DMS114 treated with DMSO at 0.1 percent for 48 hours (cell line): ENCODE measurements at regions not wholly inside any gene's neighbourhood (a gene's known extent, or its start where the extent isn't known, plus 50 kb on each side); places are given as distances from the start of the nearest gene placed in this dataset.

ENCODE experiments used
- DNase-seq: peaks from one replicate; lab custom pipeline; 2025; ENCODE audit not compliant: unreplicated experiment; lab: John Stamatoyannopoulos, UW

- DNase-seq, result no peak
These were observed 586.1 kb upstream of the CDH6 start for GRCh38 chr5:30607301-30607894.

DNA sequence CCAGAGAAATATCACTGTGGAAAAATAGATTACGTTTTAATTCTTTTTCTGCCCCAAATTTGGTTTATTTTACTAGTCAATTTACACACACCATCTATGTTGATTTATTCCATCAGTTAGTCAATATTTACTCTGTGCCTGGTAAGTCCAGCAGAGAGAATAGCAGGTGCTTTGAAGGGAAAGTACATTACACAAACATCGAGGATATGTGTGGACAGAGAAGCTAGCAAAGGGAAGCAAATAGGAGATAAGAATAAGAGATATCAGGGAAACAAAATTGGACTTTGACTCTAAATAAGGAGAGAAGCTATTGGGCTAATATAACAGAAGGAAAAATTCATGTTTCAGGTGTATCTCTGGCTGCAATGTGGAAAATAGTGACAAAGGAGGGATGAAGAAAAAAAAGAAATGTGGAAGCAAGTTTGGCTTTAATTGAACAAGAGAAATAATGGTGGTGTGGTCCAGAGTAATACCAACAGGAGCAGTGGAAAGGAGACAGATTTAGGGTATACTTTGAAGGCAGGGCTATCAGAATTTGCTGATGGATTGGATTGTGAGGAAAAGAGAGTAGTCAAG, 587.7 kb upstream of the CDH6 start:
- no peak for DNase-seq

DNA sequence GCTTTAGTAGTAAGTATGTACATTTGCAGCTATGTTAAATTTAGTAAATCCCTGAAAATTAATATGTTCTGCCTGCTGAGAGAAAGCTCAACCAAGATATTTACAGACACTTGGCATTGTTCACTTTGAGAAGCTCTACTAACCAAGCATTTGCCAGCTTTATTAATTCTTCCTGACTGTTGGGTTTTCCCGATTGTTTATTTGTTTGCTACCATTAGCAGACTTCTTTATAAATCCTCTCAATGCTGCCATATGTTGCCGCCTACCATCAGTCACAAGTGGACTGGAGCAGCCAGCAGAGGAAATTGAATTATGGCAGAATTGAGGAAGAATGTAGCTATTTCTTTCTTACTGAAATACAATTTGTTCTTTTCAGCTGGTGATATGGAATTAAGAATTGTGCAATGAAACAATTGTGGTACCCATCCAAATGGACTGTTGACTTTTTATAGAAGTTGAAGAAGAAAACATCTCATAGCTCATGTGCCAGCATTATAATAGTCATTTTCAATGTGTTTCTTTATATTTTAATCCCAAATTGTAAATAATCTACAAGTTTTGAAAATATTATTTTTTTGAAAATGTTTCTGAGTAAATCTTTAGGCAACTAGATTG, 588.7 kb upstream of the CDH6 start:
- no peak for DNase-seq

GRCh38 chr5:30600892-30601291, 592.6 kb upstream of the CDH6 start:
- DNase-seq, result no peak

- DNase-seq, result no peak
These were observed 596.9 kb upstream of the CDH6 start for GRCh38 chr5:30596495-30597064.

GRCh38 chr5:30594331-30594730, 599.2 kb upstream of the CDH6 start:
- DNase-seq, result no peak

- DNase-seq, result no peak
These were observed 600.7 kb upstream of the CDH6 start for GRCh38 chr5:30592833-30593232.

GRCh38 chr5:30581198-30581935, 612.1 kb upstream of the CDH6 start:
- DNase-seq, result no peak

DNA sequence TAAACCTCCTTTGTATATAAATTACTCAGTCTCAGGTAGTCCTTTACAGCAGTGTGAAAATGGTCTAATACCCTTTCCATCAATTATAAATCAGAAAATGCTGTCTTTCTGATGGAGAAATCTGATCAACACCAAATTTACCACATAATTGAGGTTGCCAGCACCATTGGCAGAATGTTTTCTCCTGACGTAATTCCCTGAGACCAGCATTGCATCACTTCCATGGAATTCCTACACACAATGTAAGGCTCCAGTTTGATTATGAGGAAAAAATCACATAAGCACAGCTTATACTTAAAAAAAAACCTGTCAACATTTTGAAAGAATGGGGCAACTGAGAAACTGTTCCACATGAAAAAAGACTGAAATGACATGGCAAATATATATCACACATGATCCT, 618.7 kb upstream of the CDH6 start:
- DNase-seq, result no peak

DNA sequence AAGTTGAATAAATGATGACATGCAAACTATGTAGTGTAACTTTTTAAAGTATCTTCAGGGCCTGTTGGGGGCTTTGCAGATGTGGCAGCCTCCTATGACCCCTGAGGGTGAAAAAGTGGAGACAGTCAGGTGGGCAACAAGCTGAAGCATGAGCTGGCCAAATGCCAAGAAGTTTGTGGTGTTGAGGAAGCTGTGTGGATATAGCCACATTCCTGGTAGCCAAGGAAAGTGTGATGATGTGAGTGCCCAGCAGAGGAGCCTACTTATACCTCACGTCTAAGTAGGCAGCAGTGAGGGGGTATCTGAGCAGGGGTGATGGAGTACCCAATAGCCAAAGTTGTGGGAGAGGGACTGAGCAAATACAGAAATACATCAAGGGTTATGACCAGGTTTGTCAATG, 621.2 kb upstream of the CDH6 start:
- no peak for DNase-seq

GRCh38 chr5:30561771-30562170, 631.7 kb upstream of the CDH6 start:
- DNase-seq, result no peak

GRCh38 chr5:30551618-30552017, 641.9 kb upstream of the CDH6 start:
- DNase-seq, result no peak

DNA sequence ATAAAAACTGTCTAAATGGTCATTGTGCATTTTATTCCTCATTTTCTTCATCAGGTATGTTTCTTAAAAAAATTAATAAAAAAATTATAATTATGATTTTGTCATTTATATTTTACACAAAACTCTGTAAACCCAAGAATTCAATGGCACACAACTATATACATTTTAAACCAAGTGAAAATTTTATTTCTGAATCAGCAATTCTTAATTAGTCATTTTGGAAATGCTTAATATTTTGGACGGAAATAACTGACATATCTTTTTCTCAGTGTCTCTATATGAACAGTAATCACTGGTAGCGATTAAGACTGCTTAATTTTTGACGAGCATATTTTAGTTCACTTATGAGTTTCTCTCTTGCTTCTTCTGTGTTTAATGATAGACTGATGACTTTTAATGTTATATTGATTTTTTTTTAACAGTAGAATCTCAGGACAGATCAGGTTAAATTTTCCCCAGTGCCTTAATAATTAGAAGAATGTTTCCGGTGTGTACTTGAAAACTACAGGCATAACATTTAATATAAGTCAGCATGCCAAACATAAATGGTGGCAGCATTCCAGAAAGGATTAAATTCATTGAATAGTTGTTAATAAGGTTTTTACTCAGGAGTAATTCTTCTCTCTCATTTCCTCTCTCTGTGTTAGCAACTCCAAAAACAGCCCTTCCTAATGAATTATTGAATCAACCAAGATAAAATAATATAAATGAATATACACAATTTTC, 644.7 kb upstream of the CDH6 start:
- no peak for DNase-seq

DNA sequence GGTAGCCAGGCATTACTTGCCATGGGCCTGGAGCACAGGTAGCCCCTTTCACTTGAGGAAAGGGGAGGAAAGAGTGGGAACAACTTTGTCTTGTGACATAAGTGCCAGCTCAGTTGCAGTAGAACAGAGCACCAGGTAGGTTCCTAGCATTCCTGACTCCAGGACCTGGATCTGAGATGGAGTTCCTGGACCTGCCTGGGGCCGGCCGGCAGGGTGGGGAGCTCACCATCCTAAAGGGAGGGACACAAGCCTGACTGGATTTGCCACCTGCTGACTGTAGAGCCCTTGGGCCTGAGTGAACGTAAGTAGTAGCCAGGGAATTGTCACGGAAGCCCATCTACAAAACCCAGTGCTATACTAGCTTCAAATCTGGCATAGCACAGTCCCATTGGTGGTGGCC, 653.3 kb upstream of the CDH6 start:
- DNase-seq, result no peak

- no peak for DNase-seq
These were observed 654.4 kb upstream of the CDH6 start for GRCh38 chr5:30539004-30539634.

DNA sequence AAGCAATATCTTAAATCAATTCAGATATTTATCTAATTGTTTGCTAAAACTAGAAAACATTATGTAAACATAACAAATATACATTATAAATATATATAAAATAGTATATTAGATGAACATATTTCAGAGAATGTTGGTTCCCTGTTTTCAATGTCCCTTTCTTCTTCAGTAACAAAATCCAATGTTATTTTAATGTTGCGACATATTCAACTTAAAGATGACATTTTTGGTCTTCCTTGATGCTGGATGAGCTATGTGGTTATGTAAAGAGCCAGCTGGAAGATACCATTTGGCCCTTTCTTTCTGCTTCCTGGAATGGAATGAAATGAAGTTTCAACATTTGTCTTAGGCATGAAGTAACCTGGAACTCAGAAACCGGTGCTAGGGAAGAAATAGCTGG, 668.1 kb upstream of the CDH6 start:
- no peak for DNase-seq

DNA sequence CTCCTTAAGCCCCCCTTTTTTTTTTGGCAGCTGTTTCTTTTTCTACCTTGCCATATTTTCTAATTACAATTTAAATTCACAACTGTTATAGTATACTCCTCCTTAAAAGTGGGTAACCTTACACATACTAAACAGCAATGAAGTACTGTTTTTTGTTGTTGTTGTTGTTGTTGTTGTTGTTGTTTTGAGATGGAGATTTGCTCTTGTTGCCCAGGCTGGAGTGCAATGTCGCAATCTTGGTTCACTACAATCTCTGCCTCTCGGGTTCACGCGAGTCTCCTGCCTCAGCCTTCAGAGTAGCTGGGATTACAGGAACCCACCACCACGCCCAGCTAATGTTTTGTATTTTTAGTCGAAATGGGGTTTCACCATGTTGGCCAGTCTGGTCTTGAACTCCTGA, 669.1 kb upstream of the CDH6 start:
- no peak for DNase-seq

GRCh38 chr5:30523061-30523460, 670.4 kb upstream of the CDH6 start:
- no peak for DNase-seq

GRCh38 chr5:30505014-30505886, 688.2 kb upstream of the CDH6 start:
- DNase-seq, result no peak

DNA sequence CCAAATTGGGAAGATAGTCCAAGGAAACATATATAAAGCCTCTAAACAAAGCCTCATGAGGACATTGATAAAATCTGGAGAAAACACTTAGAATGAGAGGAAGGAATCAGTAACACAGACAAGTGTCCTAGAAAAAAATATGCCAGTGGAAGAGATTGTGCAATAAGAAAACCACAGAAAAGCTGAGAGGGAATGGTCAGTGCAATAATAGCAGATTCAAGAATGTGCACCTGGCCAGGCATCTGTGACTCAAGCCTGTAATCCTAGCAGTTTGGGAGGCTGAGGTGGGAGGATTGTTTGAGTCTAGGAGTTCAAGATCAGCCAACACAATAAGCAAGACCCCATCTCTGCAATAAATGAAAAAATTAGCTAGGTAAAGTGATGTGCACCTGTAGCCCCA, 691.2 kb upstream of the CDH6 start:
- DNase-seq, result no peak
